ENCODE measurements at regions not wholly inside any gene's neighbourhood (a gene's known extent, or its start where the extent isn't known, plus 50 kb on each side); places are given as distances from the start of the nearest gene placed in this dataset.

GRCh38 chr6:97732045-97732444 is 449.0 kb upstream of the MMS22L start:
- TF ChIP-seq RAD21 (IDR thresholded peaks at IDR 0.05; ENCODE audit: low read length): no peak
- no peak for TF ChIP-seq REST (IDR thresholded peaks at IDR 0.05; ENCODE audit: low read depth, low read length)
